IPS DF 19.7 (cell line): ENCODE measurements at regions not wholly inside any gene's neighbourhood (a gene's known extent, or its start where the extent isn't known, plus 50 kb on each side); places are given as distances from the start of the nearest gene placed in this dataset.

Experiments used
- DNase-seq: peaks from one replicate; pipeline ENCODE4 v3.0.0-alpha.2; 2013; ENCODE audit warnings: low read depth, low spot score

DNA sequence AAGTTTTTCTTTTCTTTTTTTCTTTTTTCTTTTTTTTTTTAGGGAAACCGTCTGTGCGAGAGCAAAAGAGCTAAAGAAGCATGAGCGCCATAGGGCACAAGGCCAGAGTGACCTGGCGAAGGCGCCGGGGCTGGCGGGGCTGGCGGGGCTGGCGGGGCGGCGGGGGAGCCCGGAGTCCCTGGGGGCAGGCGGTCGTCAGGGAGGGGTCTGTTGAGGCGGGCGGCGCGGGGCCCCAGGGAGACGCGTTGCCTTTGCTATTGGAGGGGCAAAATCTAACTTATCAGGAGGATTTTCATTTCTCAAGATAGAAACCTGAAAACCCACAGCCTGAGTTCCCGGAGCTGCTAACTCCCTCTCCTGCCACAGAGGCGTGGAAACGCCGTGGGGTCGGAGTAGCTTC, 135.6 kb upstream of the SMAD1 start:
- no peak for DNase-seq

DNA sequence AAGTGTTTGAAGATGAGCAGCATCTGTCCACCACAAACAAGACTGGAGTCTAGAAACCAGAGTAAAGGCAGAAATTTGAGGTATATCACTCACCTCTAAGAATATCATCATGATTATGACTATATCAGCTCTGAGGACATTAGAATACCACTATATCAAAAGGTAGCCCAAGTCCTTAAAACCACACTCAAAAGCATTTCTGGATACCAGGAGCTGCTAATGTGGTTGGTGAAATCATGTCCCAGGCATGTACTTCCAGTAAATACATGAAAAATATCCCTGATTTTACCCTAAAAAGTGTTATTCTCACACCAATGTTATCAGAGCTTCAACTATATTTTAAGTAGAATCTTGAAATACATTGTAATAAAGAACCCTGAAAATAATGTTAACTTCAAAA, 136.3 kb upstream of the SMAD1 start:
- DNase-seq: no peak

DNA sequence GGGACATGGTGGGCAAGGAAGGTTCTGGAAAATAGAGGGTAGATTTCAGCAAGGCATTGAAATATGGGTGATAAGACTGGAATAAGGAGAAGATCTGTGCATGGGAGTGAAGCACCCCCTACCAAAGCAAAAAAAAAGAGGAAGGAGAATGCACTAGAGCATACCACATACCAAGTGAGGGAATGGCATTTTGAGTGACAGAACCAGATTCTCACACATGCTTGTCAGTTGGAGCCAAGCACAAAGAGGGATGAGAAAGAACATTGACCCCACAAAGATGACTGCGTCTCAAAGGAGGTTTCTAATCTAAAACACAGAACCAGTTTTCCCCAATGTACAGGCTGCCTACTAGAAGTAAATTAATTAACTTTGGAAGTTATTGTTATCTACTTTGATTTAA, 140.3 kb upstream of the SMAD1 start:
- no peak for DNase-seq

DNA sequence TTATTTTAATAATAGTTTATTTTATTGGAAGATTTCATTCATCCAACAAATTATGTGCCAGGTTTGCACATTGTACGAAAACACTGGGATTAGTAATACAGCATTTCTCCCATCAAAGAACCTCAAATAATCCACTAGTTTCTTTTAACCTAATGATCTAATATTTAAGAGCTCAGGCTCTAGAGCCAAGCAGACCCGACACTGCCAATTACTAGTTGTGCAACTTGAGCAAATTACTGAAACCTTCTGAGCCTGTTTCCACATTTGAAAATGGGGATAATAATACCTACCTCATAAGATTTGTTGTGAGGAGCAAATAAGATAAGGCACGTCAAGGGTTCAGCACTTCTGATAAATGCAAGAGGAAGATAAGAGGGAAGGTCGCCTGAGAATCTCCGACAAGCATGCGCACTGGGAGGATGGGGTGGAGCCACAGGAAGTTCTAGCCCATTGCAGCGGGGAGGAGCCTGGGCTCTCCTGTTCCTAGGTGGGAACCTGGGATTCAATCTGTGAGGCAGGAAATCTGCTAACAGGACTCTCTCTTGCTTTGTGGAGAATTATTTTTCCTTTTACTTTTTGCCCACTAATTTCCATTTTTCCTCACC, 141.5 kb upstream of the SMAD1 start:
- DNase-seq: no peak

DNA sequence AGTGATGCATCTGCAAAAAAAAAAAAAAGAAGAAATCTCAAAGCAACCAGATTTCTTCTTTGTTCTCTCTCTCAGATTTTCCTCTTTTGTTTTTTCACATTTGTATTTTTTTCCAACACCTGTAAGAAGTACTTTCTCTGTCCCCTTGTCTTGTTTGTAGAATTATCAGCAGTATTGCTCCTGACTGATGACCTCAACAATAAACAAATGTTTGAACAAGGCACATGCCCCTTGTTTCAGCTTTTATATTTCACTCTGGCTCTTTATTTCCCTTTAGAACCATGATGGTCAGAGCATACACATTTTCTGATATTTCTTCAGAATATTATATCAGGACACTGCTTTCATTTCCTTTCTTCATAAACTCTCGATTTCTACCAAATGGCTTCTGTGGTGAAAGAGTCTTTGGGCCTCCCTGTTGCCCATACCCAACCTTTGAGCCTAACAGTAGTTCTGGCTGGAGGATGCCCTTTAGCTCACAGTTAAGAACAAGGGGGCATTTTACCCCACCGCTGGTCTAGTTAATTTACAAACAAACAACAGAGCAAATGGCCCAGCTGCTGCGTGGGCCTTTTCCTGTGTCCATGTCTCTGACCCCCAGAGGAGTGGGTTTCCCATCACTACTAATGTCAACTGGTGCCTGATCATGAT, 142.5 kb upstream of the SMAD1 start:
- DNase-seq: no peak

DNA sequence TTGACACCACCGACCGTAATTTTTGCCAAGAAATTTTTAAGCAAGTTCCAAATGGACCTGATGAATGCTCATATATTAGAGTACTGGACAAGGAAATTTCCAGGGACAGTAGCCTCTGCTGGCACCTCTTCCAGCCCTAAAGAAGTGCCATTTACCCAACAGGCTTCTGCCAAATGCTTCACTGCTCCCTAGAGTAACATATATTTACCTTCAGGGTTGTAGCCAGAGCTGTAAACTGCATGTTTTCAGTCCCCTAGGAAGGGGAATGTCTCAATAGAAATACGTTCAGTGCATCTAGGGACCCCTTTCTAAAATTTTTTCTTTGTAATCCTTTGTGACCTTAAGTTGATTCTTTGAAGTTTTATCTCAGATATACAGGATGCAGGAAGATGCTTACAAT, 143.1 kb upstream of the SMAD1 start:
- no peak for DNase-seq

DNA sequence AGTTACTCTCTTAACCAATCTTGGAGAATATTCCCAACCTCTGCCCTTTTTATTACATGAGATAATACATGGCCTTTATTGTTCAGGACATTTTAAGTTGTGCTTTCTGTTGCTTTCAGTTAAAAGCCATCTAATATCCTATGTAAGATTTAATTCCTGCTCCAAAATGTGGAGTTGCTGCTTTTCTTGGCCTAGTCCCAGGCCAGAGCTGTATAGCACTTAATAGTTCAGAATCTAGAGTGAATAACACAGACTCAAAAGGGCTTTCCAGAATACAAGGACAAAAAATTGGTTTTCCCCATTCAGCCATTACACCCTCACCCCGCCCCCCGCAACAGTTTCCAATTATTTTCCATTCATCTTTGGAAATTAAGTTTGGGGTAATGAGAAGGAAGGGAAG, 144.3 kb upstream of the SMAD1 start:
- no peak for DNase-seq

DNA sequence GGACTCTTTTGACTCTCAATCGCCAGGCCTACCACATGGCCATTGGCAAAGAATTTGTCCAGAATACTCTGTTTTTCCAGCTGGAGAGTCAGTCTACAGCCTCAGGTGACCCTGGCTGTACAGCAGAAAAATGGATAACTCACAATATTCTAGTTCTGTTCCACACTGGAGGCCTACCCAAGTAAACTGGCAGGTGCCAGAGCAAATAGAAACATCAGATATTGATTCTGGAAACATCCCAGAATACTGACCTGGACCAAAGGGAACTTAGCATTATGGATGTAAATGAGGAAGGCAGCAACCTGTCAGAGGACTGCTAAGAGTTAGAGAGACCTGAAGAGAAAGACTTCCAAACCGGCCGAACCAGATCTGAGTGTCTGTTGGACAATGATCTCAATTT, 147.9 kb upstream of the SMAD1 start:
- no peak for DNase-seq

DNA sequence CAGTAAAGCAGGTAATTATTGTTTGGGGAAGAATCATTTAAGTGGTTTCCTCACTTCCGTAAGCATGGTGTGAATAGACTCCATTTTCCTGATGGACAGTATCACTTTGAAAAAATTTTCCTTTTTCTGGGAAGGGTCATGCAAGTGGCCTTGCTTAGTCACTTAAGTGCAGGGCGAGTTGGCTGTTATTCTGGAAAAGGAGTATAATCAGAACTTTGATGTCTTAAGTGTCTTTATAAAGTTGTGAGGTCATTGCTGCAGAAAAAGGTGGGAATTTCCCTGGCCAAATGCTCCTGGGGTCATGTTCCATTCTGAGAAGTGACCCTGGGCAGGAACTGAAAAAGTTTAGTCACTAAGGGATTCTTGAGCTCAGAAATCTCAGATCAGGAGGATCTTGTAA, 146.1 kb upstream of the OTUD4 start:
- DNase-seq: no peak

DNA sequence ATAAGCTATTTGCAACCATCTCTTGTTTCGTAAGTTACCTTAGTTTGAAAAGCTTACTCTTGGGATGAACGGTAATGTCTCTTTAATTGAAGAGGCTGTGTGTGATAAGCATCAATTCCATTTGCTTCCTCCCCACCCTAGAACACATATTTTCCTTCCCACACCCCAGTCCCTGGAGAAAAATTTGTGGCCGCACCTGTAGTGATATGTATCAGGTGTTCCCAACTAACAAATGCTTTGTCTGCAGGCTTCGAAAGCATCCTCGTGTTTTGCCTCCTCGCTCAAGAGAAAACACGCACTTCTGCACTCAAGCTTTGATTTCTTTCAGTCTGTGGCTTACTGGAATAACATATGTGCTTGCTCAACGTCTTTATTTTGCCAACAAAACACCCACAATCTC, 143.8 kb upstream of the OTUD4 start:
- DNase-seq: no peak

DNA sequence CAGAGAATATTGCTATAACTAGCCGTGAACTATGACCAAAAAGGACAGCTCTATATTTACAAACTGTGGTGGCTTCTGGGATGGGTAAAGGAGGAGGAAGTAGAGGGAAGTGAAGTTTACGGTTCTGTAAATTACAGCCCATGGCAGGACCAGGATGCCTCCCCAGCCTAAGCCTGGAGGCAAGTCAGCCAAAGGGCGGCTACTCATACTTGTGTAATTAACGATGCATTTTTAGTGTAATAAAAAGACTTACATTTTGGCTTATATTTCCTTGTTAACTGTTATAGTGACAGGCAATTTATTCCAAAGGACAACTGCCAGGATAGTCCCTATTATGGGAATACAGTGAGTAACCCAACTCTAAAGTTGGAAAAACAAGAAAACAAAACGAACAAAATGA, 139.9 kb upstream of the OTUD4 start:
- DNase-seq: no peak

DNA sequence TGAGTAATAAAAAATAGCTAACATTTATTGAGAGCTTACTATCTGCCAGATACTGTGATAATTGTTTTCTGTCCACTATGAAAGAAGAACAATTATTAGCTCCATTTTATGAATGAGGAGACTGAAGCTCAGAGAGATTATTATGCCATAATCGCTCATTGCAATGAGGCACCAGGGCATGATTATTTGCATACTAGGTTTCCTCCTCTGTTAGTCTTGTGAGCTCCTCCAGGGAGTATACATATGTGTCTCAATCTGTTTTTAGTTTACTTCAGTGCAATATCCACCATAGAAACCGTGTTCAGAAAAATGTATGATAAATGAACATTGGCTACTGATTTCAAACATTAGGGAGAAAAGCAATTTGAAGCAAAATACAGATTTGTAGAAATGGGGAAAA, 139.4 kb upstream of the OTUD4 start:
- no peak for DNase-seq

DNA sequence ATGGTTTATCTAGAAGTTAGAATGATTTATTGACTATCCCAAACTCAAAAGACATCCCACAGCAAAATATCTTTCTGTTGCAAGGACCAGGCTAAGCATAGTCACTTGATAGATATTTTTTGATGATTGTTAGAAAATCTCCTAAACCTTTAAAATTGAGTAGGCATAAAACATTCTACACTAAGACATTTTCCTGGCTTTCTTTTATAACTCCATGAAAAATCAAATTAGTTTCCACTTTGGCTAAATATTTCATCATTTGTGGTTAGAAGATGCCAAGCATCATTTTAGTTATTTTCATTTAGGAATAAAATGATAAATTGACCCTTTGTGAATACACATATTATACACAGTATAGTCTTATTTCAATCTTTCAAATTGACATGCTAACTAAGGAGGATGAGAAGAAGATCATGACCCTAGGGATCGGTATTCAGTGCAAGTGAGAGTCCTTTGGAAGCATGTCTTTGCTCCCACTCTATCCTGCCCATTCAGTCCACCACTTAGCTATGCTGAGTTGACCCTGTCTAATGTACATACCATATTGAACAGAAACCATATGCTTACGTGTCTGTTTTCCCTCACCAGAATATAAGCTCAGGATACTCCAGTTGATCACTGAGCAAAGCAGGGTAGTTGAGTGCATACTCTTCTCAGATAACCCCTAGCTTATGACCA, 136.6 kb upstream of the OTUD4 start:
- DNase-seq: no peak

DNA sequence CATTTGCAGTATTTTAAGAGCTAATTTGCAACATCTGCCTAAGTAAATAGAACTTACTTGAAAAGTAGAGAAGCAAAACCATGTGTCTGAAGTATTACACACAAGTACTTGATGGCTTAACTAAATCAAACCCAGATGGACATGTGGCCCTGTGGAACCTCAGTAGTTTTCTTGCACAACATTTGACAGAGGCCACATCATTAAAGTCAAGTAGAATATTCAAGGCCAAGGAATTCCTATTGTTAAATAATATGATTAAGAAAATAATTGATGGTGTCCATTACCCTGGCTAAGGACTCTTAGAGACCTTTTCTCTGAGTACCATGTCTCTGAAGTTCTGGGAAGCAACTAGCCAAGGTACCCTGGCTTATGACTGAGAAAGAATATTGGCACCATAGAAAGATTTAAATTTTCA, 135.4 kb upstream of the OTUD4 start:
- DNase-seq: no peak

DNA sequence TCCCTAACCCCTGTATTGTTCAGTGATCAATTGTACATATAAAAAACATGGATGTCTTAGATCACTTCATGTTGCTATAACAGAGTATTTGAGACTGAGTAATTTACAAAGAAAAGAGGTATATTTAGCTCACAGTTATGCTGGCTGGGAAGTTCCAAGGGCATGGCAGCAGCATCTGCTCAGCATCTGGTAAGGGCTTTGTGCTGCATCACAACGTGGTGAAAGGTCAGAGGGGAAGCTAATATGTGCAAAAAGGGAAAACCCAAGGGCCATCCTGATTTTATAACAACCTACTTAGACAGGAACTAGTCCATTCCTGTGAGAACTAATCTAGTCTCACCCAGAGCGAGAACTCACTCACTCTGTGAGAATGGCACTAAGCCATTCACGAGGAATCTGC, 128.2 kb upstream of the OTUD4 start:
- DNase-seq: no peak

DNA sequence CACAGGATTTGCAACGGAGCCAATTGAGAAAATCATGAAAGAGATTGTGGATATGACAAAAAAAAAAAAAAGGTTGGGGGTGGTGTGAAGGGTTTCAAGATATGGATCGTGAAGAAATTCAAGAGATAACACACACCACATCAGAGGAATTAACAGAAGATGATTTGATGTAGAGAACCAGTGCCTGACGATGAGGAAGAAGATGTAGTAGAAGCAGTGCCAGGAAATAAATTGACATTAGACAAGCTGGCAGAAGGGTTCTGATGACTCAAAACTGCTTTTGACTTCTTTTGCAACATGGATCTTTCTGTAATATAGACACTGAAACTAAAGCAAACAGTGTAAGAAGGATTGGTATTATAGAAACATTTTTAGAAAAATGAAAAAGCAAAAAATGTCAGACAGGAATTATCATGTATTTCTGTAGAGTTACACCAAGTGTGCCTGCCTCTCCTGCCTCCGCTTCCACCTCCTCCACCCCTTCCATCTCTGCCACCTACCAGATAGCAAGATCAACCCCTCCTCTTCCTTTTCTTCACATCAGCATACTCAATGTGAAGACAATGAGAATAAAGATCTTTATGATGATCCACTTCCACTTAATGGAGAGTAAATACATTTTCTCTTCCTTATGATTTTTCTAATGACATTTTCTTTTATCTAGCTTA, 127.5 kb upstream of the OTUD4 start:
- no peak for DNase-seq

DNA sequence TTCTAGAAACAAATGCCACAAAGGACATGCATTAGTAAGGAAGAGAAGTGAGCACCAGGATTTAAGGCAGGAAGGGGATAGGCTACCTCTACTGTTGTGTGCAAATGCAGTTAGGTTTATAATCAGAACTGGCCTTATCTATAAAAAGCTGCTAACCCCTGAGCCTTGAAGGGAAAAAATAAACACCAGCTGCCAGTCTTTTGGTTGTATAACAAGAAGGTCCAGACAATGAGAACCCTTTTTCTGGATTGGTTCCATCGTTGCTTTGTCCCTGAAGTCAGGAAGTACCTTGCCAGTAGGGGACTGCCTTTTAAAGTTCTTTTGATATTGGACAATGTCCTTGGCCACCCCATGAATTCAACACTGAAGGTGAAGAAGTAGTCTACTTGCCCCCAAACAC, 126.7 kb upstream of the OTUD4 start:
- DNase-seq: no peak

DNA sequence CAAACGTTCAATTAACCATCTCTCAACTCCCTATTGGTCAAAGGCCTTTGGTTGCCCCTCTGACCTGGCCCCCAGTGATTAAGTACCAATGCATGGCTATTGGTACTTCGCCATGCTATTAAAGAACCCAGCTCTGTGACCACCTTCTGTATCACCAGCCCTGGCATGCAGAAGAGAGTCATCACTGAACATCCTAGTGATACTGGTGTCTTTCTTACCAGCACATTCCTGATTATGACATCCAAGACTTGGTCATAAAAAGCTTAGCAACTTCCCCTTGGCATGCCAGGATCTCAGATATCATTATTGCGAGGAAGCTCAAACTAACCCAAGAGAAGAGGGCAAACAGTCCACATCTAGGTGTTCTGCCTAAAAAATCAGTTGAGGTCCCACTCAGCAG, 122.3 kb upstream of the OTUD4 start:
- DNase-seq: no peak

DNA sequence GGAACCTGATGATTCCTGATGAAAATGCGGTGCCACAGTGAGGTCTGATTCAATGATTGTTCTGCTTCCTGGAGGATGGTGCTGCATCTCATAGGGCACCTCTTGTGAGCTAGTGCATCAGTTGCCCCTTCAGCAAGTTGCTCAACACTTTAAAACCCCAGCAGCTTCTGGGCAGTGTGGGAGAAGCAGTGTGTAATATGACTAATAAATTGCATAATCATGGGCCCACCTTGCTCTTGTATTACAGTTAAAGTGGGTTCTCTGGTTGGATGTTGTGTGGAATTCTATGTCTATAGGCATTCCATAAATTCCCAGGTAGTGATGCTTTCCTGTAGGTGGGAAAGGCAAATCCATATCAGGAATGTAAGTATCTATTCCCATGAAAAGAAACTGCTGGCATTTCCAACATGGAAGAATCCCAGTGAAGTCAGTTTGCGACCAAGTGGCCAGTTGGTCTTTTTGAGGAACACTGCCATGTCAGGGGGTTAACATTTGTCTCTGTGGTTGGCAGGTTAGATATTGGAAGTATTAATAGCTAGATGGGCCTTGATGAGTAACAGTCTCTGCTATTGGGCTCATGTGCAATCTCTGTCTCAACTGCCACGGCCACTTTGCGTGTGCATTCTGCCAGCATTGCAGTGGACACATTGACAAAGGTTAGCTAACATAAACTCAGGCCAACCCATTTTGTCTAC, 121.1 kb upstream of the OTUD4 start:
- DNase-seq: no peak

DNA sequence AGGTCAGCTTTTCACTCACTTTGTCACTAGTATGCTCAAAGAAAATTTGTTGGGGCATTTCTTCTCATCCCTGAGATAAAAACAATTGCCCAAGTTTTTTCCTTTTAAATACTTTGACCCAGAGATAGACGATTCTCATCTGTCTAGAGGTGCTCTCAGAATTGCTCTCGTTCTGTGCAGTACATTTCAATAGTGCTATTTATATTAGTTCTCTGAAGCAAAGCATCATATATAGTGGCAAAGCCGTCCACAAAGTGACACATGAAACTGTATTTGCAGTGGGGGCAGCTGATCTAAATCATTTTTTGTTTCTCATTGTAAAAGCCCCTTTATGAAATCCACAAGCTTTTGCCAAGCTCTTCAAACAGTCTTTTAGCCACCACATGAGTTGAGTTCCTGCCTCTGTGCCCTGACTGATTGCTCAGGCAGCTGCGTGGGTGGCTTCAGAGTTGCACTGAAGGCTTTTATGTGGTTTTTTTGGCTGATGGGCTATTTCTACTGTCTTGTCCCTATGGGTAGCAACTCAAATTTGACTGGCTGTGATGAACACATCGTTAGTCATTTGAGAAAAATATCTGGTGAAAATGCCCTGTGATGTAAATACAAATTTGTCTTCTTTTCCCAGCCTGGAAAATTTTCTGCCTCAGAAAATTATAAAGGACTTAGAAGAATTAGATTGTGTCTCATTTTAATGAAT, 119.1 kb upstream of the OTUD4 start:
- no peak for DNase-seq

DNA sequence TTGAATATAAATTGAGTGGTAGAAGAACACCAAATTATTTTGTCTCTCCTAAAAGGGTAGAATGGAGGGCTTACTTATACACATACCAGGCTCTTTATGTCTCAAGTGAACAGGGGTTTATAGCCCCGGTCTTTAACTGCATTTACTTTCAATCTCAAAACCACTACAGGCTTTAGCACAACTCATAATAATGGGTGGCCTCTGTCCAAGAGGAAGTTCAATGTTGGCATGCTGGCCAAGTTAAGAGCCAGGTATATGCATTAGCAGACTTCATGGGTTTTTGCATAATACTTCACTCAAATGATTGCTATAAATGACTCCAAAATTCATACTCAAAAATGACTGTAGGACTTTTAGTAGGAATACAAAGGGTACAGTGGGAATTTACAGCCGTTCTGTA, 118.5 kb upstream of the OTUD4 start:
- DNase-seq: no peak

DNA sequence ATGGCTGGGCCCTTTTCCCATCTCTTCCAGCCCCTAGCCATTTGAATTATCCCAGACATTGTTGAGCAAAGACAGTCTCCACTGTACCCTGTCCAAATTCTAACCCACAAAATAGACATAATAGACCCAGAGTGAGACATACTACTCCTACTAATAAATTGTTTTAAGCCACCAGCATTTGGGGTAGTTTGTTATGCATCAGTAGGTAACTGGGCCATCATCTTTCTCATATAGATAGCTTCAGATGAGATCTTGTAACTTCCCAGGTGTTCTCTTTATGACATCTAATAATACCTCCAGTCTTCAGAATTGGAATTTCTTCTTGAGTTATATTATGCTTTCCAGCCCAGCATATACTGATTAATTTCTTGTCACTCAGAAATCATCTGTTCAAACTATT, 117.2 kb upstream of the OTUD4 start:
- DNase-seq: no peak
